ENCODE measurements at regions not wholly inside any gene's neighbourhood (a gene's known extent, or its start where the extent isn't known, plus 50 kb on each side); places are given as distances from the start of the nearest gene placed in this dataset.

GRCh38 chr3:4060064-4060463, 243.1 kb upstream of the SETMAR start:
- no peak overlapping the region for H3K27ac ChIP-seq (ENCODE audit: low read depth, low read length, poor library complexity, severe bottlenecking)
- peaks cover 14% of the 10 kb centered on the region for H3K9me3 ChIP-seq (ENCODE audit: low read depth, low read length, poor library complexity, severe bottlenecking)
- TF ChIP-seq EZH2 (IDR thresholded peaks at IDR 0.05; ENCODE audit: borderline replicate concordance, low read depth, low read length, poor library complexity, severe bottlenecking) (no peak), CTCF (conservative IDR thresholded peaks at IDR 0.05; ENCODE audit: low read depth, low read length) (no peak)
- H3K27me3 ChIP-seq (replicated peaks; ENCODE audit: insufficient read depth, low read depth, low read length, poor library complexity): no peaks in the 10 kb centered on the region
- peak; percentile 3 for DNase-seq (ENCODE audit: low spot score)
- intact Hi-C loops (cut with micrococcal nuclease; ENCODE audit: unreplicated experiment): no loop called here
- no peaks in the 10 kb centered on the region for H3K4me1 ChIP-seq (ENCODE audit: insufficient read depth, low read length, poor library complexity, severe bottlenecking)
- no peaks in the 10 kb centered on the region for H3K36me3 ChIP-seq (ENCODE audit: insufficient read depth, low read length, poor library complexity, severe bottlenecking)
- ChIA-PET CTCF (no interaction called here), POLR2A (ENCODE audit: low non-redundant PET) (no interaction called here)
- no TSS peak for BruUV-seq (replicated peaks)
- H3K4me3 ChIP-seq (ENCODE audit: low read depth, low read length, poor library complexity, severe bottlenecking): no peak overlapping the region

- no peak for DNase-seq (ENCODE audit: low spot score)
- no peaks in the 10 kb centered on the region for H3K36me3 ChIP-seq (ENCODE audit: insufficient read depth, low read length, poor library complexity, severe bottlenecking)
- H3K27me3 ChIP-seq (replicated peaks; ENCODE audit: insufficient read depth, low read depth, low read length, poor library complexity): no peaks in the 10 kb centered on the region
- H3K27ac ChIP-seq (ENCODE audit: low read depth, low read length, poor library complexity, severe bottlenecking): no peak overlapping the region
- H3K9me3 ChIP-seq (ENCODE audit: low read depth, low read length, poor library complexity, severe bottlenecking): peaks cover 17% of the 10 kb centered on the region
- POLR2A ChIA-PET (ENCODE audit: low non-redundant PET): no interaction called here
- TF ChIP-seq EZH2 (IDR thresholded peaks at IDR 0.05; ENCODE audit: borderline replicate concordance, low read depth, low read length, poor library complexity, severe bottlenecking) (no peak), CTCF (conservative IDR thresholded peaks at IDR 0.05; ENCODE audit: low read depth, low read length) (no peak)
- H3K4me3 ChIP-seq (ENCODE audit: low read depth, low read length, poor library complexity, severe bottlenecking): no peak overlapping the region
- intact Hi-C loops (cut with micrococcal nuclease; ENCODE audit: unreplicated experiment): no loop called here
- no TSS peak for BruUV-seq (replicated peaks)
- CTCF ChIA-PET: no interaction called here
- H3K4me1 ChIP-seq (ENCODE audit: insufficient read depth, low read length, poor library complexity, severe bottlenecking): no peaks in the 10 kb centered on the region
Measured at GRCh38 chr3:4060603-4061002, 242.6 kb upstream of the SETMAR start.

GRCh38 chr3:4061195-4061594, 242.0 kb upstream of the SETMAR start:
- Histone ChIP-seq H3K4me1 (ENCODE audit: insufficient read depth, low read length, poor library complexity, severe bottlenecking) (no peaks in the 10 kb centered on the region), H3K27me3 (replicated peaks; ENCODE audit: insufficient read depth, low read depth, low read length, poor library complexity) (no peaks in the 10 kb centered on the region), H3K36me3 (ENCODE audit: insufficient read depth, low read length, poor library complexity, severe bottlenecking) (no peaks in the 10 kb centered on the region), H3K9me3 (ENCODE audit: low read depth, low read length, poor library complexity, severe bottlenecking) (peaks cover 23% of the 10 kb centered on the region), H3K4me3 (ENCODE audit: low read depth, low read length, poor library complexity, severe bottlenecking) (no peak overlapping the region), H3K27ac (ENCODE audit: low read depth, low read length, poor library complexity, severe bottlenecking) (no peak overlapping the region)
- no peak for DNase-seq (ENCODE audit: low spot score)
- TF ChIP-seq EZH2 (IDR thresholded peaks at IDR 0.05; ENCODE audit: borderline replicate concordance, low read depth, low read length, poor library complexity, severe bottlenecking) (no peak), CTCF (conservative IDR thresholded peaks at IDR 0.05; ENCODE audit: low read depth, low read length) (no peak)
- intact Hi-C loops (cut with micrococcal nuclease; ENCODE audit: unreplicated experiment): no loop called here
- CTCF ChIA-PET: no interaction called here
- POLR2A ChIA-PET (ENCODE audit: low non-redundant PET): no interaction called here
- no TSS peak for BruUV-seq (replicated peaks)
